GM19035 (cell line): ENCODE measurements at regions not wholly inside any gene's neighbourhood (a gene's known extent, or its start where the extent isn't known, plus 50 kb on each side); places are given as distances from the start of the nearest gene placed in this dataset.

Experiments
- ATAC-seq: cut with Tn5 transposase; IDR thresholded peaks from one replicate; pipeline ENCODE4 v1.9.1; 2021; ENCODE audit not compliant: unreplicated experiment

GRCh38 chr16:86134802-86135461 is 236.0 kb downstream of the IRF8 start:
- no peak for ATAC-seq

DNA sequence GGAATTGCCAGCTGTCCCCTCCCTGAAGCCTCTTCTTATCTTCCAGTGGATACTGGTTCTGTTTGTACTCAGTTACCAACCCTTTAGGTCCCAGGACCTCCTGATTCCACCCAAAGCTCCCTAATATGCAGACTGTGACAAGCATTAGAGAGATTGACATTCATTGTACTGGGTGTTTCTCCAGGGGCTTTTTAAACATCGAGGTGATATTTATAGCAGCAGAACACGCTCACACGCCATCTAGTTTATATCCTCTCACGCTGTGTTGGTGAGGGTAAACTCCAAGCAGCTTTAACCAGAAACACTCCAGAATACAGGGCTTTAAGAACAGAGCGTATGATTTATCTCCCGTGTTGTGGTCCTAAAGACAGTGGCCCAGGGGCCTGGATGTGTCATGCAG is 238.4 kb downstream of the IRF8 start:
- ATAC-seq: no peak

DNA sequence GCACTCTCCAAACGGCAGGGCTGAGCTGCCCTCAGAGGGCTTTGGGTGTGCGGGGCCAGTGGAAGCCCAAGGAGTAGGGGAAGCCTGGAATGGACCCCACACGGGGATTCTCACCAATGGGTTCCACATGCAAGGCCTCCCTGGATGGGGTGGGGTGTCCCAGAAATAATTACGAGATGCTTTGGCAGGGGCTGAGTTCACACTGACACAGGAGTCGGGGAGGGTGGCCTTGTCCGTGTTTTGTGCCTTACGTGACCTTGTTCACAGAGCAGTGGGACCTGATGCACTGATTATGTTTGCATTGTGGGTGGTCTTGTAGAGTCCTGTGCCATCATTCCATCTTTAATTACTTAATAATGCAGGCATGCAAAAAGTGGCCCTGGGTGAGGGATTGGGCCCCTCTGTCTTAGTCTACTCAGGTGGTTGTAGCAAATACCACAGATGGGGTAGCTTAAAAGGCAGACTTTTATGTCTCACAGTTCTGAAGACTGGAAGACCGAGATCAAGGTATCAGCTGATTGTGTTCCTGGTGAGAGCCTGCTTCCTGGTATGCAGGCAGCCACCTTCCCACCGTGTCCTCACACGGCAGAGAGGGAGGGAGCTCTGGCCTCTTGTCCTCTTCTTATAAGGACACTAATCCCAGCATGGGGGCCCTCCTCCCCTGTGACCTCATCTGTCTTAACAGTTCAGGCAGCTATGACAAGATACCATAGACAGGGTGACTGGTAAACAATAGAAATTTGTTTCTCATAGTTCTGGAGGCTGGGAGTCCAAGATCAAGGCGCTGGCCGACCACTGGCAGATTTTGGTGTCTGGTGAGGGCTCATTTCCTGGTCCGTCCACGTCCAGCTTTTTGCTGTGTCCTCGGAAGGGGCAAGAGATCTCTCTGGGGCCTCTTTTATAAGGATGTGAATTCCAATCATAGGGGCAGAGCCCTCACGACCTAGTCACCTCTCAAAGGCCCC is 239.4 kb downstream of the IRF8 start:
- ATAC-seq: no peak

DNA sequence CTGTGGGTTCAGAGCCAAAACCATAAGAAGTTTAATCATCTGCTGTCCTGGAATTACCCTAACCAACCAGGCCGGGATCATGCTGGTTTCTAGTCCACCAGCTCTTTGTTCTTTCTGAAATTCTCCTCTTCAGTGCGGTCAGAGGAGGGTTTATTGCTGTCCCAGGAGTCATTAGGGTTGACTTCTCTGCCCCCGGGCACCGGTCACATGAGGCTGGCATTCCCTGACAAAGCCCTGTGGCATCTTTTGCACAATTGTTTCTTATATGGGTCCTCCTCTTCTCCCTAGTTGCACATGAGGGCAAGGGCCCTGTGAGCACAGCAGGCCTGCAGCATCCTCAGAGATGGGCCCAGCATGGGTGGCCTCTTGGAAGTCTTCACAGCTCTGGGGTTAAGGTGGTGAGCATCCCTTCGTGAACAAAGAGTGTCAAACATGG is 243.9 kb downstream of the IRF8 start:
- ATAC-seq: no peak

- no peak for ATAC-seq
Observed at GRCh38 chr16:86143666-86144065, 244.7 kb downstream of the IRF8 start.

DNA sequence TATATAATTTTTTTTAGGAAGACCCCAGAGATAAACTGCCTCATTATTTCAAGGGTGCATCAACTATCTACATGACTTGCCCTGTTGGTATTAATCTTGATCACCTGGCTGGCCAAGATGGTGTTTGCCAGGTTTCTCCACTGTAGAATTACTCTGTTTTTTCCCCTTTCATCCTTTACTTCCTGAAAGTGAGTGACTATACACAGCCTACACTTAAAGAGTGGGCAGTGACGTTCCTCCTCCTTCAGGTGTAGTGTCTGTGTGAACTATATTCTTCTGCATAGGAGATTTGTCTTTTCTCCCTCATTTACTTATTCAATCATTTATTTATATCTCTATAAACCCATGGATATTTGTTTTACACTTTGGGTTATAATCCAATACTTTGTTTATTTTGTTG is 246.7 kb downstream of the IRF8 start:
- ATAC-seq: no peak

DNA sequence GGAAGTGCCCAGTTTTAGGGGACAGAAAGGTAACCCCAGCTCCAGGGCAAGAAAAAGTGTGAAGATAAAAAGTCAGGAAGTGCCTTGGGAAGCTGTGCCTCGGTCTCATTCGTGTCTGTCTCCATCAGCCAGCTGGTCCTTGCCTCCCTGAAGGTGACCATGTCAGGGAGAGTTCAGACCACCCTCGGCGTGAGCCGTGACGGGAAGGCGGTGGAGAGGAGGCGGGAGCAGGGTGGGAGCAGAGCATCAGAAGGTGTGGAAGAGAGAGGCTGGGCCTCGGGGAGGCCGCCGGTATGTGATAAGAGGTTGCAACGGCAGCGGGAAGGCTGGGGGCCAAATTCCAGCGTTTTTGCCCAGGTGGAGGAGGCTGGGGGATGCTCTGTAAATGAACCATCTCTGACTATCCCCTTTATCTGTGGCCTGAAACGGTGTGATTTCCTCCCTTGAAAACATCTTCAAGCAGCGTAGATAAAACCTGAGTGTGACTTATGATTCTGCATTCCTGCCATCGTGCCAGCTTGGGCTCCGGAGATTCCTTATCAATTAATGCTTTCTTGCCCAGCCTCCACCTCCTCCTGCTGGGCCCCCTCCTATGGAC is 251.8 kb downstream of the IRF8 start:
- ATAC-seq: no peak

DNA sequence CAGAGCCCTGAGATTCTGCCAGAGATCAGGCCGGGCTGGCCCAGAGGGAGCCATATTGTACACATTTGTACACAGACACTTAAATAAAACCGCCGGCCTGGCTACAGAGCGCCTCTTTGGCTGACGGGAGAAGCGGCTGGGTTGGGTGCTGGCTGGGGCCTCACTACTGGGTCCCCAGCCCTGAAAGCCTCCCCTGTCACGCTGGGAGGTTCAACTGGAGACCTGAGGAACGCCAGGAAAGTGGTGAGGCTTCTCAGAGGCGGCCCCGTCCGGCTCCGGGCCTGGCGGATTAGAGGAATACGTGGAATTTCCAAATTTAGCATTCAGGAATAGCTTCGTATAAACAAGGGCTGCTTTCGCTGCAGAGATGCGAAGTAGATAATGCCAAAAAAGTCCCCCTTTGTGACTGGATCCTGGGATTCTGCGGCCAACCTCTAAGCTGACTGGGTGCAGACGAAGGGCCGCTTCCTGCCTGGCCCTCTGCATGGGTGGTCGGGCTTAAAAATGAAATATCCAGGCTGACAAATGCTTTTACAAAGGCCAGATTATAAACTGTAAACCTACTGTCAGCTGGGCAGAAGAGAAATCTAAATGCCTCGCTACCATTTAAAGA is 252.4 kb downstream of the IRF8 start:
- no peak for ATAC-seq

GRCh38 chr16:86156155-86156554 is 257.2 kb downstream of the IRF8 start:
- ATAC-seq: no peak

GRCh38 chr16:86157616-86158247 is 258.8 kb downstream of the IRF8 start:
- no peak for ATAC-seq

DNA sequence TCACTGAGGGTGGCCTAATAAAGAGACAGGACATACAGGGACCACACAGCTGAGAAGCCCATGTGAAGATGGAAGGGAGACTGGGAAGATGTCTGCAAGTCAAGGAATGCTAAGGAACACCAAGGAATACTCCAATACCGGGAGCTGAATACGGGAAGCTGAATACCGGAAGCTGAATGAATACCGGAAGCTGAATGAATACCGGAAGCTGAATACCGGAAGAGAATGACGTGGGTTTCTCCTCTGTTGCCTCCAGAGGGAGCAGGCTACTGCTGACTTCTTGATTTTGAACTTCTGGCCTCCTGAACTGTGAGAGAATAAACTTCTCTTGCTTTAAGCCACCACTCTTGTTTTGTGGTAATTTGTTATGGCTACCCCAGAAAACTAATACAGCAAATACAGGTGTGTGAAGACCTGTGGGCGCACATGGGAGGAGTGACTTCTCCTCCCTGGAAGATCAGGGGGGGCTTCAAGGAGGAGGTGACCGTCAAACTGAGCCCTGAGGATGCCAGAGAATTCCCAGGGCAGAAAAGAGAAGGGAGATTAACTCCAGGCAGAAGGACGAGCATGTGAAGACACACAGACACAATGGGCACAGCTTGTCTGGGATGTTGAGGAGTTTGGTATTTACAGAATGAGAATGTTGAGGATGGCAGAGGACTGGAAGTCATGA is 259.9 kb downstream of the IRF8 start:
- ATAC-seq: no peak

DNA sequence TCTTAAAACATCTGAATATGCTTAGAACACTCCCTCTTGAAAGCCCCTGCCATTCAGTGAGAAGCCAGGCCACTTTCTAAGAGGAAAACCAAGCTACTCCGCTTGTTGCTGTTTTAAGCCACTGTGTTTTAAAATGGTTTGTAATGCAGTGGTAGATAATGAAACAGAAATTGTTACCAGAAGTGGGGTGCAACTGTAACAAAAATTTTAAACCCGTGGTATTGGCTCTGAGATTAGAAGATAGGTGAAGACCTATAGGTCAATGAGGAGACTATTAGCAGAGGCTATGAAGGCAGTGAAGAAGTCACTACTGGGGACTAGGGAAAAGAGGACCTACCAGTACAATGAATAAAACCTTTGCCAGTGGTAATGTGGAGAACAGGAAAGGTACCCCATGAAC is 266.5 kb downstream of the IRF8 start:
- ATAC-seq: no peak

DNA sequence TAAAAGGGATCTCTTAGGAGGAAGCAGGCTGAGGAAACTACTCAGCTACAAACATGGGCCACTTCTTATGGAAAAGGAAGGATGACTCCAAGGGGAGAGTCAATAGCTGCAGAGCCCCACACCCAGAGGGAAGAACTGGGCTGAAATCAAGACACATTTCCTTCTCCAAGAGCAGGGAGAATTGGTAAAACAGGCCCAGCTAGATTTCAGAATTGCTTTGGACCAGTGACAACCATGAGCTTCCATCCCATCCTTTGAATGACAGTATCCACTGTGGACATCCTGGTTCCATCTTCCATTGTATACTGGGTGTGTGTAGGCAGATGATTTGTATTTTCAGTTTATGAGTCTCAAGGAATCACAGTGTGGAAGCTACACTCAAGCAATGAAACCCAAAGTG is 267.5 kb downstream of the IRF8 start:
- ATAC-seq: no peak

DNA sequence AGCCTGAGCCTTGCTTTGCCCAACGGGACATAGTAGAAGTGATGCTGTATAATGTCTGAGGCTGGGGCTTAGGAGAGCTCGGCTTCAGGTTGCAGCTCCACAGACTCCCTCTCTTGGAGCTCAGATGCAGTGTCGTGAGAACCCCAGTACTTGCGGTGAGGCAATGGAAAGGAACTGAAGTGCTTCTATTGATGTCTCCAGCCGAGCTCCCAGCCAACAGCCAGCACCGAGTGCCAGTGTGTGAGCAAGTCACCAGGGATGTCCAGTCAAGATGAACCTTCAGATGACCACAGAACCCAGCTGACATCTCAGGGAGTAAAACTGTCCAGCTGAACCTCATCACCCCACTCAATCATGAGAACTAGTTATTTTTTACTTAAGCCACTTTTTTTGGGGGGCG is 268.1 kb downstream of the IRF8 start:
- no peak for ATAC-seq

DNA sequence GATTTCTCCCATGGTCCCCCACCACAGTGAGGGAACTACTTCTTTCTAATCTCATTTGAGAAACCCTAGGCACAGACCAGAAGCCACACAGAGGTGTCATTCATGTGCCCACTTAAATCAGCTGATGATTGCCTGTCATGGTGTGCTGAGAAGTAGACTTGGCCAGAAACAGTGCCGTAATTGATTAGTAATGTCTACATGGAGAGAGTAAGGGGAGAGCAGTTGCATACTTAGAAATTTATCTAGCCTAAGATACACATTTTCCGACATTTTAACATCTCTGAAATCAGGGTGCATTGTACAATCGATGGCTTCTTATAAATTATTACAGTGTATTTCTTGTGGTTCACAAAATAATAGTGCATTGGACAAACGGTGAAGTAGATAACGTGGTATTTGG is 271.8 kb downstream of the IRF8 start:
- ATAC-seq: no peak

- ATAC-seq: no peak
Observed at GRCh38 chr16:86171329-86171728, 272.4 kb downstream of the IRF8 start.

DNA sequence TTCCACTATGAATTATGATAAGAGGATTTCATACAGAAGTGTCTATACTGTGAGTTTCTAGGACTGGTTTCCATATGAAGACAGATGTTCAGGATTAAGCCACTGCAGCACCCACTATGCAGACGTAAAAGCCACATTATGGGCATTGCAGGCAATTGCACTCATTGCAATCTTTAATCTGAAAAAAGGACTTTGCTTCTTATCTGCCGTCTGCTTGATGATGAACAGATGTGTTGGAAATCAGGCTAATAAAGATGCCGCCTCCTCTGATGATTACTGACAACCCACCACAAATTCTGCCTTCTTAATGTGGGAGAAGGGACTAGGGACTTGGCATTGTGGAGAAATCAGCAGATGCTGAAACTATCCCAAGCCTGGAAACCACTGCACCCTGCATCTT is 276.9 kb downstream of the IRF8 start:
- no peak for ATAC-seq

- ATAC-seq: no peak
Observed at GRCh38 chr16:86176462-86176861, 277.5 kb downstream of the IRF8 start.

DNA sequence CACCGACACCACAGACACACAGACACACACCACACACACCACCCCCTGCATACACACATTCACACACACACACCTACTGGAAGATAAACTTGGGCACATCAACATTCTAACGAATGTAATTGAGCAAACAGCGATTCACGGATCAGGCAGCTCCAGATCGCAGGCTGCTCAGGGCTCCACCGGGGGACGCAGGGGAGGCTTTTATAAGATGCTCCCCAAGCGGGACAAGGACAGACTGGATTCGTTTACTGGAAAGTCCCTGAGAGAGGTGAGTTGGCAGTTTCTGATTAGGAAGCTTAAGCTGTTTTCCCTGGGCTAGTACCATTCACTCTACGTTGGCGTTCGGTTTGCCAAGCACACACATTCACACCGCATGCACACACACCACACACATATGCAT is 281.3 kb downstream of the IRF8 start:
- no peak for ATAC-seq

GRCh38 chr16:86180780-86181179 is 281.8 kb downstream of the IRF8 start:
- no peak for ATAC-seq

- no peak for ATAC-seq
Observed at GRCh38 chr16:86181526-86181925, 282.6 kb downstream of the IRF8 start.
